Thyroid gland (tissue), 4 donors: ENCODE measurements at regions not wholly inside any gene's neighbourhood (a gene's known extent, or its start where the extent isn't known, plus 50 kb on each side); places are given as distances from the start of the nearest gene placed in this dataset.

ENCODE experiments used
- CTCF ChIP-seq, 6 experiments: fragments of 200-600 bp in 3 of 6; fragments of 450-650 bp in 3 of 6; sonication (generic) in 3 of 6; IDR thresholded peaks; one replicate each; pipeline ENCODE4 v1.5.1; 2016 to 2019; ENCODE audit warnings: antibody characterized with exemption in 6 of 6, mild to moderate bottlenecking in 2 of 6, inconsistent platforms in 1 of 6, moderate library complexity in 1 of 6
- POLR2A ChIP-seq, 2 donors: fragments of 450-650 bp; IDR thresholded peaks; one replicate each; pipeline ENCODE4 v1.6.1; 2017; ENCODE audit warnings: antibody characterized with exemption in 2 of 2, mild to moderate bottlenecking in 2 of 2, moderate library complexity in 1 of 2

DNA sequence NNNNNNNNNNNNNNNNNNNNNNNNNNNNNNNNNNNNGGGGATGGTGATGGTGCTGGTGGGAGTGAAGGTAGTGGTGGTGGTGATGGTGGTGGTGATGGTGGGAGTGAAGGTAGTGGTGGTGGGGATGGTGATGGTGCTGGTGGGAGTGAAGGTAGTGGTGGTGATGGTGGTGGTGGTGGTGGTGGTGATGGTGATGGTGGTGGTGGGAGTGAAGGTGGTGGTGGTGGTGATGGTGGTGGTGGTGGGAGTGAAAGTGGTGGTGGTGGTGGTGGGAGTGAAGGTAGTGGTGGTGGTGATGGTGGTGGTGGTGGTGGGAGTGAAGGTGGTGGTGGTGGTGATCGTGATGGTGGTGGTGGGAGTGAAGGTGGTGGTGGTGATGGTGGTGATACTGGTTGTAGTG is 93.6 kb downstream of the CRYAA start:
- no peak for TF ChIP-seq CTCF (IDR thresholded peaks at IDR 0.05)
- no peak for TF ChIP-seq POLR2A (IDR thresholded peaks at IDR 0.05)
